Neutrophil (primary cell): ENCODE measurements at regions not wholly inside any gene's neighbourhood (a gene's known extent, or its start where the extent isn't known, plus 50 kb on each side); places are given as distances from the start of the nearest gene placed in this dataset.
"Not testable (repeated sequence)": the region's sequence is repeated elsewhere in the genome, so short reads cannot be mapped to it uniquely, and the experiment has no call there.

Experiments used
- H3K27ac ChIP-seq: fragments of 200-600 bp; sonication (generic); 2 replicates; pipeline ENCODE4 v1.5.1; 2016; ENCODE audit warnings: mild to moderate bottlenecking, moderate library complexity
- H3K27me3 ChIP-seq: fragments of 200-600 bp; sonication (generic); 2 replicates; pipeline ENCODE4 v1.6.0; 2016; ENCODE audit warnings: mild to moderate bottlenecking
- H3K36me3 ChIP-seq: fragments of 200-600 bp; sonication (generic); 2 replicates; pipeline ENCODE4 v1.5.1; 2017
- H3K4me1 ChIP-seq, 2 experiments: fragments of 200-600 bp in 1 of 2; sonication (generic) in 1 of 2; 1 replicate in 1 of 2; 2 replicates in 1 of 2; pipeline versions ENCODE4 v1.5.1 to v1.6.1; 2013 to 2016; ENCODE audit warnings: low read depth in 1 of 2, low read length in 1 of 2, mild to moderate bottlenecking in 1 of 2, moderate library complexity in 1 of 2; ENCODE audit not compliant: control insufficient read depth in 1 of 2, insufficient read depth in 1 of 2
- H3K4me3 ChIP-seq, 2 experiments: fragments of 200-600 bp in 1 of 2; sonication (generic) in 1 of 2; 1 replicate in 1 of 2; 2 replicates in 1 of 2; pipeline ENCODE4 v1.5.1; 2013 to 2016; ENCODE audit warnings: low read depth in 1 of 2, low read length in 1 of 2, mild to moderate bottlenecking in 1 of 2, moderate library complexity in 1 of 2
- H3K9me3 ChIP-seq: fragments of 200-600 bp; sonication (generic); 2 replicates; pipeline ENCODE4 v1.5.1; 2016
- TF ChIP-seq, protein P1 (sequence below): fragments of 200-600 bp; sonication (generic); IDR thresholded peaks from 2 replicates; pipeline ENCODE4 v1.5.1; 2016; ENCODE audit warnings: antibody characterized with exemption

DNA sequence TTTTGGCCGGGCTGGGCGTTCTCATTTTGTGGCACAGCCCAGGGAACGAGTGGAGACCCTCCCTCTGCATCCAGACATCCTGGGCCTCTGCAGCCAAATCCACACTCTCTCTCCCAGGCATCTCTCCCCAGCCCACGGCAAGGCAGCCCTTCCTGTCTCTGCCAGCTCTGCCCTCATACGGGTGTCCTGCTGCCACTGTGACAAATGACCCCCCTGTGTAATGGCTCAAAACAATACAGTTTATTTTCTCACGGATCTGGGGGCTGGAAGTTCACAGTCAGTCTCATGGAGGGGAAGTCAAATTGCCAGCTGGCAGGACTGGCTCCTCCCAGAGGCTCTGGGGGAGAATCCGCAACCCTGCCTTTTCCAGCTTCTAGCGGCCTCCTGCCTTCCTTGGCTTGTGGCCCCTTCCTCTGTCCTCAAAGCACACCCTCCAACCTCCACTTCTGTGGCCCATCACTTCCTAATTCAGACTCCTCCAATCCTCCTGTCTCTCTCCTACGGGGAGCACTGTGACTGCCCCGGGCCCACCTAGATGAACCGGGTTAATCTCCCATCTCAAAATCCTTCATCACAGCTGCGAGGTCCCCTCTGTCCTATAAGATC is 70.2 kb upstream of the COL5A1 start:
- Histone ChIP-seq H3K36me3 (no peaks in the 10 kb centered on the region), H3K4me1 (no peaks in the 10 kb centered on the region), H3K27ac (no peak overlapping the region), H3K27me3 (peaks cover 14% of the 10 kb centered on the region), H3K9me3 (no peaks in the 10 kb centered on the region), H3K4me3 (no peak overlapping the region)
- TF ChIP-seq, protein P1, sequence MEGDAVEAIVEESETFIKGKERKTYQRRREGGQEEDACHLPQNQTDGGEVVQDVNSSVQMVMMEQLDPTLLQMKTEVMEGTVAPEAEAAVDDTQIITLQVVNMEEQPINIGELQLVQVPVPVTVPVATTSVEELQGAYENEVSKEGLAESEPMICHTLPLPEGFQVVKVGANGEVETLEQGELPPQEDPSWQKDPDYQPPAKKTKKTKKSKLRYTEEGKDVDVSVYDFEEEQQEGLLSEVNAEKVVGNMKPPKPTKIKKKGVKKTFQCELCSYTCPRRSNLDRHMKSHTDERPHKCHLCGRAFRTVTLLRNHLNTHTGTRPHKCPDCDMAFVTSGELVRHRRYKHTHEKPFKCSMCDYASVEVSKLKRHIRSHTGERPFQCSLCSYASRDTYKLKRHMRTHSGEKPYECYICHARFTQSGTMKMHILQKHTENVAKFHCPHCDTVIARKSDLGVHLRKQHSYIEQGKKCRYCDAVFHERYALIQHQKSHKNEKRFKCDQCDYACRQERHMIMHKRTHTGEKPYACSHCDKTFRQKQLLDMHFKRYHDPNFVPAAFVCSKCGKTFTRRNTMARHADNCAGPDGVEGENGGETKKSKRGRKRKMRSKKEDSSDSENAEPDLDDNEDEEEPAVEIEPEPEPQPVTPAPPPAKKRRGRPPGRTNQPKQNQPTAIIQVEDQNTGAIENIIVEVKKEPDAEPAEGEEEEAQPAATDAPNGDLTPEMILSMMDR, result no peak

DNA sequence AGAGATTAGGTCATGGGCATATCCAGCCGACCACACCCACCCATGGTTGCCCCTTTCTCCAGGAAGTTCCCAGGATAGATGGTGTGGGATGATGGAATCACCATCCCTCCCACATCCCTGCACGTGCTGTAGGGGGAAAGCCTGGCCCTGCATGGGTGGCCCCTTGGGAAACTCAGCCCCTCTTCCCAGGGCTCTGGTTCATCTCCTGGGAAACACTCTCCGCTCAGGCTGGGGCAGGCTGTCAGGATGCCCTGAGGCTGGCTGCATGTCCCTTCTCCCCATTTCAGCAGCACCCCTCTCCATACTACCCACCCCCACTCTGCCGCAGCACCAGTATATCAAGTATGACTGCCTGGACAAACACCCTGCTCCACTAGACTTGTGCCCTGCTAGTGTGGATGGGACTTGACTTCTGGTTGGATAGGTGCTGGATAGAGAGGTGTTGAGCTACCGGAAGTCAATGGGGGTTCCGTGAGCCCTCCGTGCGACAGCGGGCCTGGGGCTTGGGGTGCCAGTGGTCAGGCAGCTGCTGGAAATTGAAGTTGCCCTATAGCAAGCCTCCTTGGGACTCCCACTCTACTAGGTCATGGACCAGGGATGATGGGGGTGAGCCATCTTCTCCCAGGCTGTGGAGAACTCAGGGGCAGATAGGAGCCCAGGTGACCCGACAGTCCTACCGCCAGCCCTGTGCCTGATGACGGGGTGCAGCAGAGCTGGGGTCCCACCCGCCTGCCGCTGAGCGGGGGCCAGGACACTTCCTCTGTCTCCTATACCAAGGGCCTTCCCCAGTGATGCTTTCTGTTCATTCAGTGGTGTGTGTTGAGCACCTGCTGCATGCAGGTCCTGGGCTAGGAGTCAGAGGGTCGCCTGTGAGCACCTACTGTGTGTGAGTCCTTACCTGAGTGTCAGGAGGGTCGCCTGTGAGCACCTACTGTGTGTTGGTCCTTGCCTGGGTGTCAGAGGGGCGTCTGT is 69.4 kb upstream of the COL5A1 start:
- peaks cover 19% of the 10 kb centered on the region for H3K27me3 ChIP-seq

DNA sequence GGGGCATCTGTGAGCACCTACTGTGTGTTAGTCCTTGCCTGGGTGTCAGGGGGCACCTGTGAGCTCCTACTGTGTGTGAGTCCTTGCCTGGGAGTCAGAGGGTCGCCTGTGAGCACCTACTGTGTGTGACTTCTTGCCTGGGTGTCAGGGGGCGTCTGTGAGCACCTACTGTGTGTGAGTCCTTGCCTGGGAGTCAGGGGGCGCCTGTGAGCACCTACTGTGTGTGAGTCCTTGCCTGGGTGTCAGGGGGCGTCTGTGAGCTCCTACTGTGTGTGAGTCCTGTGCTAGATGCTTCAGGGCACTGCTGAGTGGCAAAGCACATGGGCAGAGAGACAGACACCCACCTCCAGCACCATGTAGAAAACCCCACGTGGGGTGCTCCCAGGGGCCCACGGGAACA is 66.9 kb upstream of the COL5A1 start:
- H3K4me3 ChIP-seq, H3K36me3 ChIP-seq, H3K4me1 ChIP-seq, H3K27ac ChIP-seq, H3K9me3 ChIP-seq, H3K27me3 ChIP-seq: not testable (repeated sequence)

More for the DNA sequence above, 69.4 kb upstream of the COL5A1 start:
- no peak overlapping the region for H3K4me3 ChIP-seq
- no peaks in the 10 kb centered on the region for H3K36me3 ChIP-seq
- H3K27ac ChIP-seq, result no peak overlapping the region
- no peaks in the 10 kb centered on the region for H3K4me1 ChIP-seq
- H3K9me3 ChIP-seq, result no peaks in the 10 kb centered on the region
- TF ChIP-seq, protein P1, result no peak

DNA sequence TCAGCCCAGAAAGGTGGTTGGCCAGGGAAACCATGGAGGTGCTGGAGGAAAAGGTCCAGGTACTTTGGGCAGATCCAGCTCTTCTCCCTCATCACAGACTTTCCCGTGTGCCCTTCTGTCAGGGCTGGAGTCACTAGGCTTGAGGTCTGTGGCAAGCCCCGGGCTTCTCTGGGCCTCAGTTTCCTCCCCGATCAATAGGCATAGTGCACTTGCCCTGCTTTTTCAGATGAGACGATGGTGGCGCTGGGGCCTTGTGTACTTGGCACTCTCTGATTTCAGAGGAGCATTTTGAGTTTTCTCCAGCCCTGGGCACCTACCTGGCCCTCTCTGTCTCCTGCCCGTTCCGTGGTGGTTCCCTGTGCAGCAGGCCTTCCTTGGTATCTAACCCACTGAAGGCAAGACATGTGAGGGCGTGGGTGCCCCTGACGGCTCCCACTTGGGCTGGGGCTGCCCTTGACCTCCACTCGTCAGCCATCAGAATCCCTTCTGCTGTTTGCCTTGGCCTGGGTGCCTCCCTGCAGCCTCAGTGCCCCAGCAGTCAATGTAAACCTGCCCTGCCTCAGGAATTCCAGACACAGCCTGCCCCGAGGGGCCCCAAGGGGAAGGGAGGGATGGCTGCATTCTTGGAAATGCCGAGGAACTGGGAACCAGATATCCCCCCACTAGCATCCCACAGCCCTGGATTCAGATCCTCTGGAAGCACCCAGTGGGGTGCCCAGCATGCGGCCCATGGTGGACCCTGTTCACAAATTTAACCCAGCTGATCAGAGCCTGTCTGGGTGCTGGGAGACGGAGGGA is 66.3 kb upstream of the COL5A1 start:
- Histone ChIP-seq H3K4me1 (no peaks in the 10 kb centered on the region), H3K27ac (no peak overlapping the region), H3K27me3 (peaks cover 10% of the 10 kb centered on the region), H3K9me3 (no peaks in the 10 kb centered on the region), H3K4me3 (no peak overlapping the region), H3K36me3 (no peaks in the 10 kb centered on the region)
- TF ChIP-seq, protein P1, result no peak

DNA sequence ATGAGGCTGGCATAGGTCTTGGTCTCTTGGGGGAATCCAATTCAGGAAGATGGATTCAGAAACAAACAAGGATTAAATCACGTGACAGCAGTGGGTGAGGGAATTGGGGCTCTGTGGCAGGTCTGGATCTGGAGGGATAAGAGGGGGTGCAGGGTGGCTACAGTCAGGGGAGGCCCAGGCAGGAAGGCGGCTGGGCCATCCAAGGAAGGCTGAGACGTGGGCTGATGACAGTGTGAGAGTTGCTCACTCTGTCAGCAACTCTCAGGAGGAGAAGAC is 65.8 kb upstream of the COL5A1 start:
- Histone ChIP-seq H3K36me3 (no peaks in the 10 kb centered on the region), H3K4me1 (no peaks in the 10 kb centered on the region), H3K4me3 (no peak overlapping the region), H3K27me3 (peaks cover 10% of the 10 kb centered on the region), H3K9me3 (no peaks in the 10 kb centered on the region), H3K27ac (no peak overlapping the region)
- TF ChIP-seq, protein P1, result no peak
